ENCODE measurements at regions not wholly inside any gene's neighbourhood (a gene's known extent, or its start where the extent isn't known, plus 50 kb on each side); places are given as distances from the start of the nearest gene placed in this dataset.

DNA sequence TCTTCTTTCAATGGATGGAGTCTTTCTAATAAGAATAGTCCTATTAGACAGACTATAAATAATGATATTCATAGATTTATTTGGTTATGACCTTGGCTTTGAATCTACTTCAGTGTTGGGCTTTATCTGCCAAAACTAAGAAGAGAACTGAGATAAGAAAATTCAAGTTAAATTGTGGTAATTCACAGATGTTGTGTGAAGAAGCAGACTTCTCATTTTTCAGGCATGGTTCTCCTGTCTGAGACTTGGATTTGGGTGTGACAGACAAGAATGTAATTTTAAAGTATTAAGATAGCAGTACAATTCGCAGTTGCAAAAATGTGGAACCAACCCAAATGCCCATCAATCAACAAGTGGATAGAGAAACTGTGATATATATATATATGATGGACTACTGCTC is 124.7 kb downstream of the QPCT start:
- H3K4me3 ChIP-seq (ENCODE audit: low read depth, low read length): no peak overlapping the region
- no peak for DNase-seq (ENCODE audit: low read depth)
- in situ Hi-C loops (cut with HindIII; ENCODE audit: low sequenced_read_pairs): no loop called here
- TF ChIP-seq, protein P1, sequence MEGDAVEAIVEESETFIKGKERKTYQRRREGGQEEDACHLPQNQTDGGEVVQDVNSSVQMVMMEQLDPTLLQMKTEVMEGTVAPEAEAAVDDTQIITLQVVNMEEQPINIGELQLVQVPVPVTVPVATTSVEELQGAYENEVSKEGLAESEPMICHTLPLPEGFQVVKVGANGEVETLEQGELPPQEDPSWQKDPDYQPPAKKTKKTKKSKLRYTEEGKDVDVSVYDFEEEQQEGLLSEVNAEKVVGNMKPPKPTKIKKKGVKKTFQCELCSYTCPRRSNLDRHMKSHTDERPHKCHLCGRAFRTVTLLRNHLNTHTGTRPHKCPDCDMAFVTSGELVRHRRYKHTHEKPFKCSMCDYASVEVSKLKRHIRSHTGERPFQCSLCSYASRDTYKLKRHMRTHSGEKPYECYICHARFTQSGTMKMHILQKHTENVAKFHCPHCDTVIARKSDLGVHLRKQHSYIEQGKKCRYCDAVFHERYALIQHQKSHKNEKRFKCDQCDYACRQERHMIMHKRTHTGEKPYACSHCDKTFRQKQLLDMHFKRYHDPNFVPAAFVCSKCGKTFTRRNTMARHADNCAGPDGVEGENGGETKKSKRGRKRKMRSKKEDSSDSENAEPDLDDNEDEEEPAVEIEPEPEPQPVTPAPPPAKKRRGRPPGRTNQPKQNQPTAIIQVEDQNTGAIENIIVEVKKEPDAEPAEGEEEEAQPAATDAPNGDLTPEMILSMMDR (IDR thresholded peaks at IDR 0.05; ENCODE audit: low read depth, low read length, missing control alignments): no peak

DNA sequence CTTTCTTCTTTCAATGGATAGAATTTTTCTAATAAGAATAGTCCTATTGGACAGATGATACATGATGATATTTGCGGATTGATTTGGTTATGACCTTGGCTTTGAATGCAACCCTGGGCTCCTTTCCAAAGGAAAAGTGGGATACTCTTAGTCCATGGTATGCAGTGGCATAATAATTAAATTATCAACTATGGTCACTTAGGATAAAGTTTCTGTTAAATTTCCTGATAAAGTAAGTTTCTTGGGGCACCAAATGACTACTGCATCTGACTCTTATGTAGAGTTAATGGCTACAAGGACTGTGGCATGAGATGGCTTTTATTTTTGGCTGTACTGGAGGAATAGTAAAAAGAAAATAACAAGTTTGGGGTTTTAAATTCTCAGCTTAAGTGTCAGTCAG is 126.7 kb downstream of the QPCT start:
- in situ Hi-C loops (cut with HindIII; ENCODE audit: low sequenced_read_pairs): no loop called here
- no peak for DNase-seq (ENCODE audit: low read depth)
- no peak overlapping the region for H3K4me3 ChIP-seq (ENCODE audit: low read depth, low read length)
- TF ChIP-seq, protein P1 (IDR thresholded peaks at IDR 0.05; ENCODE audit: low read depth, low read length, missing control alignments): no peak

DNA sequence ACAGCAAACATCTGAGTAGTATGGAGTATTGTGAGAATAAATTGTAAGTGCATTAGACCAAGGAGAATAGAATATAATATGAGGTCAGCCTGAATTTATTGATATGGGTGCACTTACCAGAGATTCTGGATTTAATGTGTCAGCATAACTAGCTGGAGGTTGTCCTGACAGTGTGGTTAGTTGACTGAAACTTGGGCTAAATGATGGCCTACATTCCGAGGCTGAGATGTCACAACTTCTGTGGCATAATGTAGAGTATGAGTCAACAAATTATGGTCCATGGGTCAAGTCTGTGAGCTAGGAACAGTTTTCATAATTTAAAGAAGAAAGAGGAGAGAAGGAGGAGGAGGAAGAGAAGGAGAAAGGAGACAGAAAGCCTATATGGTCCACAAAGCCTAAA is 127.6 kb downstream of the QPCT start:
- no peak overlapping the region for H3K4me3 ChIP-seq (ENCODE audit: low read depth, low read length)
- in situ Hi-C loops (cut with HindIII; ENCODE audit: low sequenced_read_pairs): no loop called here
- TF ChIP-seq, protein P1 (IDR thresholded peaks at IDR 0.05; ENCODE audit: low read depth, low read length, missing control alignments): no peak
- DNase-seq (ENCODE audit: low read depth): no peak

DNA sequence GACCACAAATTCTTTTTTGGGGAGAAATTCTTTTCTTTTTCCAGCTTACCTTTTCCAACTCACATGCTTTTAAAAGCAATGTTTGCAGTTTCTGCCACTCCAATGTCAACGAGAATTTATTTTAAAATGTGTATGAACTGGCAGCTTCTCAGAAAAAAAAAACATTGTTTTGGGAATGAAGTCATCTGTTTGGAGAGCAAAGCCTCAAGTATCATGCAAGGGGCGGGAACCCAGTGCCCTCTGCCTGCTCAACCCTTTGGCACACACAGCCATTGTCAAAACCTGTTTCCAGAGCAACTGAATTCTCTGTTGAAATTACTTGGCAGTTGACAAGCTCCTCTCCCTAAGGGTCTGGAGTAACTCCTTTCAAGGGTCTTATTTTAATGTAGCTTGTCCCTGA is 128.5 kb downstream of the QPCT start:
- no peak for DNase-seq (ENCODE audit: low read depth)
- TF ChIP-seq, protein P1 (IDR thresholded peaks at IDR 0.05; ENCODE audit: low read depth, low read length, missing control alignments): no peak
- no peak overlapping the region for H3K4me3 ChIP-seq (ENCODE audit: low read depth, low read length)
- in situ Hi-C loops (cut with HindIII; ENCODE audit: low sequenced_read_pairs): no loop called here

DNA sequence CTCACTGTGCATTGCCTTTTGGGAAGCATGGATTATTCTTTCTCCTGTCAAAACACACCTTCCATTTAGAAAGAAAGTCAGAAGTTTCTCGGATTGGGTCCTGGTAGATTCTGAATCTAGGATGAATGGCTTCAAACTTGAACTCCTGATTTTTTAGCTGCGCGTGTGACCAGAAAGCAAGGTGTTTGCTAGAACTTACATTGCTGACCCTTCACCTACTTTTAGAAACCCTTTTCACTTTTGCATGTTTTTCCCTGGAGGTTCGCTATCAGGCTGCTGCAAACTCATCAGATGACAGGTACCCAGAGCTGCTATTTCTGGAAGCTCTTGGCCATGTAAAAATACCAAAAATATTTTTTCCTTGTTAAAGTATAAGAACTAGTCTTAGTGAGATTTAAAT is 132.0 kb downstream of the QPCT start:
- H3K4me3 ChIP-seq (ENCODE audit: low read depth, low read length): no peak overlapping the region
- in situ Hi-C loops (cut with HindIII; ENCODE audit: low sequenced_read_pairs): no loop called here
- no peak for DNase-seq (ENCODE audit: low read depth)
- TF ChIP-seq, protein P1 (IDR thresholded peaks at IDR 0.05; ENCODE audit: low read depth, low read length, missing control alignments): no peak

DNA sequence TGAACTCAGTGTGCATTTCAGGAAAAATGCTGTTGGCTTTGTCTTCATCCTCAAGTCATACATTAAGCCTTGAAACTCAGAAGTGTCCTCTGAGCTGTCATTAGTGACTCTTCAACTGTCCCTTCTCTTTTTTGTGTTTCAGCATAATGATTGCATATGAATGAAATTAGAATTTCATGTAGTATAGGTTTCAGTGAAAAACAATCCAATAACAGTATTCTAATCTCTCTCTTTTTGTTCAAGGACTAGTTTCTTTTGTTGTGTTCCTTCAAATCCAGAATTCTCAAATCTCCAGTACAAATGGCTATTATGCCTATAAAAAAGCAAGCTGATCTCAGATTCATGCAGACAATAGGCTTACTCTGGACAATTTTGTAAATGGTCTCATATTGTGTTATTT is 133.5 kb downstream of the QPCT start:
- no peak for DNase-seq (ENCODE audit: low read depth)
- TF ChIP-seq, protein P1 (IDR thresholded peaks at IDR 0.05; ENCODE audit: low read depth, low read length, missing control alignments): no peak
- H3K4me3 ChIP-seq (ENCODE audit: low read depth, low read length): no peak overlapping the region
- in situ Hi-C loops (cut with HindIII; ENCODE audit: low sequenced_read_pairs): no loop called here

DNA sequence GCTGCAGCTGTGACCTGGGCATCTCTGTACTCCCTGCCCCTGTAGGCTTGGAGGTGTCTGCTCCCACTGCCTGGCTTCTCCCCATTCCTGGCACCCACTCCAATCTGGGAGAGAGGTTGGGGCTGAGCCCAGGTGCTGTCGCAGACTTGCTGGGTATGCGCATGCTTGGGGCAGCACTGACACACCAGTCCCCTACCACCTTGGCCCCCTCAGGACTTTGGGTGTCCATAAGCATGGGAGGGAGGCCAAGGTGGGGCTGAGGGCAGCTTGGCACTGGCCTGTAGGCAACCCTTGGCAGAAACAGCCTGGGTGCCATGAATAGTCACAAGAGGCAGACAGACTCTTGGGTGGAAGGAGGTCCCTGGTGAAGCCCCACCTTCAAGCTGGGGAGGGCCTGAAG is 136.8 kb downstream of the QPCT start:
- in situ Hi-C loops (cut with HindIII; ENCODE audit: low sequenced_read_pairs): no loop called here

More for the DNA sequence above, 136.8 kb downstream of the QPCT start:
- TF ChIP-seq, protein P1 (IDR thresholded peaks at IDR 0.05; ENCODE audit: low read depth, low read length, missing control alignments): no peak
- DNase-seq (ENCODE audit: low read depth): no peak
- H3K4me3 ChIP-seq (ENCODE audit: low read depth, low read length): no peak overlapping the region
